ENCODE measurements at regions not wholly inside any gene's neighbourhood (a gene's known extent, or its start where the extent isn't known, plus 50 kb on each side); places are given as distances from the start of the nearest gene placed in this dataset.

DNA sequence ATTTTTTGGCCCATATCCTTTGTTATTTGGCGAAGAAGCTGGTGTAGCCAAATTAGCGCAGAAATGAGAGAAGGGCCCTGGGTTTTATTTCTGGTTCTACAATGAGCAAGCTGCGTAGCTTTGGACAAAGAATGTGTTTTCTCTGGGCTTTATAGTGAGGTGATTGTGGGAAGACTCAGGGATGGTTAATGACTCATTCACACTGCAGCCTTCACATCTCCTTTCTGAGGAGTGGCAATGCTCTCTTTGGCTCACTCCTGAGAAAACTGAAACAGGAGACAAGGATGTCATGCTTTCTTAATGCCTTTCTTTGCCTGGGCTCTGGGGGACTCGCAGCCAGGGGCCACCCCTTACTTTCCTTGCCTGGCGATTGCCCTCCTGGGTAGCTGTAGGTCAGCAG is 271.0 kb upstream of the PODXL start:
- TF ChIP-seq, protein P1, sequence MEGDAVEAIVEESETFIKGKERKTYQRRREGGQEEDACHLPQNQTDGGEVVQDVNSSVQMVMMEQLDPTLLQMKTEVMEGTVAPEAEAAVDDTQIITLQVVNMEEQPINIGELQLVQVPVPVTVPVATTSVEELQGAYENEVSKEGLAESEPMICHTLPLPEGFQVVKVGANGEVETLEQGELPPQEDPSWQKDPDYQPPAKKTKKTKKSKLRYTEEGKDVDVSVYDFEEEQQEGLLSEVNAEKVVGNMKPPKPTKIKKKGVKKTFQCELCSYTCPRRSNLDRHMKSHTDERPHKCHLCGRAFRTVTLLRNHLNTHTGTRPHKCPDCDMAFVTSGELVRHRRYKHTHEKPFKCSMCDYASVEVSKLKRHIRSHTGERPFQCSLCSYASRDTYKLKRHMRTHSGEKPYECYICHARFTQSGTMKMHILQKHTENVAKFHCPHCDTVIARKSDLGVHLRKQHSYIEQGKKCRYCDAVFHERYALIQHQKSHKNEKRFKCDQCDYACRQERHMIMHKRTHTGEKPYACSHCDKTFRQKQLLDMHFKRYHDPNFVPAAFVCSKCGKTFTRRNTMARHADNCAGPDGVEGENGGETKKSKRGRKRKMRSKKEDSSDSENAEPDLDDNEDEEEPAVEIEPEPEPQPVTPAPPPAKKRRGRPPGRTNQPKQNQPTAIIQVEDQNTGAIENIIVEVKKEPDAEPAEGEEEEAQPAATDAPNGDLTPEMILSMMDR (IDR thresholded peaks at IDR 0.05; ENCODE audit: insufficient read depth, low read length): no peak
- no peak for TF ChIP-seq POLR2AphosphoS5 (IDR thresholded peaks at IDR 0.05; ENCODE audit: low read depth)
